ENCODE measurements at regions not wholly inside any gene's neighbourhood (a gene's known extent, or its start where the extent isn't known, plus 50 kb on each side); places are given as distances from the start of the nearest gene placed in this dataset.
"Not testable (repeated sequence)": the region's sequence is repeated elsewhere in the genome, so short reads cannot be mapped to it uniquely, and the experiment has no call there.

DNA sequence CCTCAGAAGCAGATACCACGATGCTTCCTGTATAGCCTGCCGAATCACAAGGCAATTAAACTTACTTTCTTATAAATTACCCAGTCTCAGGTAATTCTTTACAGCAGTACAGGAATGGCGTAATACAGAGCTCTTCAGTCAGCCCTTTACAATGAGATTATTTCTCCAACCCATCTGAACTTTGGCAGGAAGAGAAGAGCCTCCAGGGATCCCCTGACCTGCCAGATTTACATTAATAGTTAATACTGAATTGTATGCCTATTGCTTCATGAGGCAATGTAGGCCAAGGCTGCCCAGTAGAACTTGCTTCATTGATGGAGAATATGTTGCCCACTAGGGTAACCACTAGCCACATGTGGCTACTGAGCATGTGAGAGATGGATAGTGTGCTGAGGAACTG is 608.7 kb downstream of the SH2D4B start:
- no peaks in the 10 kb centered on the region for H3K9me3 Mint-ChIP-seq
- no peaks in the 10 kb centered on the region for H3K27me3 Mint-ChIP-seq (ENCODE audit: low read depth)
- H3K36me3 Mint-ChIP-seq (ENCODE audit: low read depth): no peaks in the 10 kb centered on the region
- H3K4me3 Mint-ChIP-seq: no peak overlapping the region
- no peaks in the 10 kb centered on the region for H3K4me1 Mint-ChIP-seq (ENCODE audit: low read depth)
- no peak overlapping the region for H3K27ac Mint-ChIP-seq

DNA sequence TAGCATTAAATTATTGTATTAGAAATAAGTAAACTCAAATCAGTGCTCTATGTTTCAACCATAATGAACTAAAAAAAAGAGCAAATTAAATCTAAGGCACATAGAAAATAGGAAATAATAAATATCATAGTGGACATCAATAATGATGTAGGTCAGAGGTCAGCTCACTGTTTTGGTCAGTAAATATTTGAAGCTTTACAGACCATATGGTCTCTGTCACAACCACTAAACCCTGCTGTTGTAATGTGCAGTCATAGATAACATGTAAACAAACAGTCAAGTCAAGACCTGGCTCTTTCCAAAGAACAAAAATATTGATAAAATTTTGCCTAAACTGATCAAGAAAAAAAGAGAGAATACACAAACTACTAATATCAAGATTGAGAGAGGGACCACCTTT is 615.0 kb downstream of the SH2D4B start:
- H3K9me3 Mint-ChIP-seq: no peaks in the 10 kb centered on the region

DNA sequence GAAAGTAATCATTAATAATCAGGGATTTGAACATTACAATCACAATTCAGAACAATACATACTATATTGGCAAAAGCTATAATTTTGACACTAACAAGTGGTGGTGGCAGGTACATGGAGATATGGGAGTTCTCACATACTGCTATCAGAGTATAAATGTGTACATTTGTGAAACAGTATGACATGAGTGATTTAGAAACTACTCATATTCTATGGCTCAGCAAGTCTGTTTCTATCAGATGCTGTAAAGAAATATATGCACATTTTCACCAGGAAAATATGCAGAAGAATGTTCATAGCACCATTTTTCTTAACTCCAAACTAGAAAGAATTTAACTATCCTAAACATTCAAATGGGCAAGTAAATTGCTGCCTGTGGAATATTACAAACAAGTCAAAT is 620.0 kb downstream of the SH2D4B start:
- Mint-ChIP-seq H3K4me3 (no peak overlapping the region), H3K9me3 (no peaks in the 10 kb centered on the region), H3K27me3 (ENCODE audit: low read depth) (no peaks in the 10 kb centered on the region), H3K4me1 (ENCODE audit: low read depth) (no peaks in the 10 kb centered on the region), H3K36me3 (ENCODE audit: low read depth) (no peaks in the 10 kb centered on the region), H3K27ac (no peak overlapping the region)

More for the DNA sequence above, 615.0 kb downstream of the SH2D4B start:
- H3K36me3 Mint-ChIP-seq (ENCODE audit: low read depth): no peaks in the 10 kb centered on the region
- H3K4me3 Mint-ChIP-seq: no peak overlapping the region
- no peak overlapping the region for H3K27ac Mint-ChIP-seq
- no peaks in the 10 kb centered on the region for H3K27me3 Mint-ChIP-seq (ENCODE audit: low read depth)
- H3K4me1 Mint-ChIP-seq (ENCODE audit: low read depth): no peaks in the 10 kb centered on the region

DNA sequence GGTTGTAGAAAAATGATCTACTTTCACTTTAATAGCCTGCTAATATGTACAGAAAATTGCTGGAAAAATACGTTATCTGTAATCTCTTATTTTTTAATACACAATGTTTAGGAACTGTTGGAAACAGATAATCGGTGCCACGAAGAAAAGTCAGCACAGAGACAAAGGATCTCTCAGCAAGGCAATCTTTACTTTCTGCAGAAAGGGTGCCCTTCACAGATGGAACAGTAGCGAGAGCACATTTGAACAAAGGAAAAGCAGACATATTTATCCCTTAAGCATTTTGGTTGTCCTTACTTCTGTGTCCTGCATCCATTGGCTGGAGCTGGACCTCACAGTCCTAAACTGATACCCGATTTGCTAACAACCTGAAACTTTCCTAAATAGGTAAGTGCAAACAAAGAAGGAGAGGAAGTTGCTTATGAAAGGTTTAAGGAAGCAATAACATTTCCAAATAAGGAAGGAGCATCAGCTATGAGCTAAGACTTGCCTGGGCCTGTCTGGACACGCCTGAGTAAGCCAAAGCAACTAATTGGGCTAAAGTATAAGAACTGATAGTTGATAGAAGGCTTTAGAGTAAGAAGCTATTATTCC is 640.0 kb downstream of the SH2D4B start:
- H3K27me3 Mint-ChIP-seq (ENCODE audit: low read depth): no peaks in the 10 kb centered on the region
- H3K27ac Mint-ChIP-seq: no peak overlapping the region
- no peak overlapping the region for H3K4me3 Mint-ChIP-seq
- no peaks in the 10 kb centered on the region for H3K36me3 Mint-ChIP-seq (ENCODE audit: low read depth)
- H3K9me3 Mint-ChIP-seq: peaks cover 12% of the 10 kb centered on the region
- H3K4me1 Mint-ChIP-seq (ENCODE audit: low read depth): no peaks in the 10 kb centered on the region

DNA sequence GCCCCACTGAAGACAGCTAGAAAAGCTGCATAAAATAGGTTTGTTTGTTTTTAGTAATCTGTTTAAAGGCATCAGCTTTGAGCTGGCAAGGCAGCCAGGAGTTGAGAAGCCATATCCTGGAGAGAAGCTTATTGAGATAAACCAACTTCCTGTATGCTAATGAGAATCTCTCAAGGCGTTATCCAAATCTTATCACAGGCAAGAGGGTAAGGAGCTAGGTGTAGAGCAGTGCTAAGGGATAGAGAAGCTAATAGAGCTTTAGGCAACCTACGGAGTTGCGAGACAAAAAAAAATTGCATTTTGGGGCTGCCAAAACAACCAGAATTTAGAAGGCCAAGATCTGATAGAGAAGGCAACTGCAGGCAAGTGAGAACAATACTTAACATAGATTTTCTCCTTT is 641.6 kb downstream of the SH2D4B start:
- Mint-ChIP-seq H3K4me1 (ENCODE audit: low read depth) (no peaks in the 10 kb centered on the region), H3K4me3 (no peak overlapping the region), H3K27ac (no peak overlapping the region), H3K27me3 (ENCODE audit: low read depth) (no peaks in the 10 kb centered on the region), H3K9me3 (peaks cover 12% of the 10 kb centered on the region), H3K36me3 (ENCODE audit: low read depth) (no peaks in the 10 kb centered on the region)

DNA sequence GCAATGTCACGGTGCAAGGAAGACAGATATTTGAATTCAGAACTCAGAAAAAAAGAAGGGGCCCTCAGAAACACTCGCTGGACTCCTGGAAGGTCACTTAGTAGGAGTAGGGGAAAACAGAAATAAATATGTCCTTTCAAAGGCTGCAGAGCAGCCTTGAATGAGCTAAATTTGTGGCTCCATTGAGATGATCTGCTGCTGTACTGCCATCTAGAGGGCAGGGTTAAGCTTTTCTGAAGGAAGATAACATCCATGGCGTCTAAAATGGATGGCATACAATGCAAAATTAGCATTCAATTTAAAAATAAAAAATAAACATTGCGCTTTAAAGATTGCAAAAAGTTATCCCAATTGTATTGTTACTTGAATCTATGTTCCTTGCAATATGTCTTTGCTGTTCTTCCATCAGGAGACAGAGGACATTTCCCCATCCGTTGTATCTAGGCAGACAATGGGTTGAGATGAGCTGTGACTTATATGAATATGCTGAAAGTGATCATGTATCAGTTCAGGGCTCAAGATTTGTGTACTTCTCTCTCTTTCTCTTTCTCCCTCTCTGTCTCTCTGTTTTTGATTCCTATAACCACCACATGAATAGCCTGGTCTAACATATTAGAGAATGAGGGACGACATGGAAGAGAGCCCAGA is 642.2 kb downstream of the SH2D4B start:
- no peaks in the 10 kb centered on the region for H3K36me3 Mint-ChIP-seq (ENCODE audit: low read depth)
- H3K9me3 Mint-ChIP-seq: peaks cover 12% of the 10 kb centered on the region
- no peak overlapping the region for H3K4me3 Mint-ChIP-seq
- no peak overlapping the region for H3K27ac Mint-ChIP-seq
- H3K4me1 Mint-ChIP-seq (ENCODE audit: low read depth): no peaks in the 10 kb centered on the region
- no peaks in the 10 kb centered on the region for H3K27me3 Mint-ChIP-seq (ENCODE audit: low read depth)

DNA sequence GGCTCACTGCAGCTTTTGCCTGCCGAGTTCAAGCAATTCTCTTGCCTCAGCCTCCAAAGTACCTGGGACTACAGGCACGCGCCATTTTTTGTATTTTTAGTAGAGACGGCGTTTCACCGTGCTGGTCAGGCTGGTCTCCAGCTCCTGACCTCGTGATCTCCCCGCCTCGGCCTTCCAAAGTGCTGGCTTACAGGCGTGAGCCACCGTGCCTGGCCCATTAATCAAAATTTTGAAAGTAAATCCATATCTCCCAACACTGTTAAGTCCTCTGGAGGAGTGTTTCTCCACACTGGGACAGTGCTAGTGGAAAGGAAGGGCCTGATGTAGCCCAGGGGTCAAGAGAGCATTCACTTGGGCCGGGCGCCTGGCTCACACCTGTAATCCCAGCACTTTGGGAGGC is 644.6 kb downstream of the SH2D4B start:
- no peaks in the 10 kb centered on the region for H3K36me3 Mint-ChIP-seq (ENCODE audit: low read depth)
- no peaks in the 10 kb centered on the region for H3K27me3 Mint-ChIP-seq (ENCODE audit: low read depth)
- no peaks in the 10 kb centered on the region for H3K4me1 Mint-ChIP-seq (ENCODE audit: low read depth)
- no peak overlapping the region for H3K27ac Mint-ChIP-seq
- no peak overlapping the region for H3K4me3 Mint-ChIP-seq
- H3K9me3 Mint-ChIP-seq: peaks cover 6% of the 10 kb centered on the region

DNA sequence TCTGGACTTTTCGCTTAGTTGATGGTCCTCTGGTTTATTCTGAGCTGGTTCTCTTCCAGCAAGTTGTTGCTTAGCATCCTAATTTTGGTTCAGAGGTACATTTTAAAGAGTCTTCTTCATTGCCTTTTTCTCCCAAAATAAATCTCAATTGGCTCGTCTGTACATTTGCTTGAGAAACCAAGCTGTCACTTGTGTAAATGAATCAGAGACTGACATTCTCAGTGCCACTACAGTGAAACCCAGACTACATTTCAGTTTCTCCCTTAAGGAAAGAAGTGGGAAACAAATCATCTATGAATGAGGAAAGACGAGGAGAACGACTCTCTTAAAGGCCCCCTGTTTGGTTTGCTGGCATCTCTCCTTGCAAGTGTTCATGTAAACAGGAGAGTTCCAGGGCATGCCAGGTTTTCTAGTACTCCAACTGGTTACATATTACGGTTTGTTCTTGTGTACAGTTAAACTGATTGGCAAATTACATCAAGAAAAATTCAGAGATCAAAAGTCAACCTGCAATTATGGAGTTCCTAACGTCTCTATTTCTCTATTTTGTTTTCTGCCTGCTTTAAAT is 654.6 kb downstream of the SH2D4B start:
- Mint-ChIP-seq H3K36me3 (ENCODE audit: low read depth) (no peaks in the 10 kb centered on the region), H3K27ac (no peak overlapping the region), H3K4me3 (no peak overlapping the region), H3K27me3 (ENCODE audit: low read depth) (no peaks in the 10 kb centered on the region), H3K9me3 (no peaks in the 10 kb centered on the region), H3K4me1 (ENCODE audit: low read depth) (no peaks in the 10 kb centered on the region)

DNA sequence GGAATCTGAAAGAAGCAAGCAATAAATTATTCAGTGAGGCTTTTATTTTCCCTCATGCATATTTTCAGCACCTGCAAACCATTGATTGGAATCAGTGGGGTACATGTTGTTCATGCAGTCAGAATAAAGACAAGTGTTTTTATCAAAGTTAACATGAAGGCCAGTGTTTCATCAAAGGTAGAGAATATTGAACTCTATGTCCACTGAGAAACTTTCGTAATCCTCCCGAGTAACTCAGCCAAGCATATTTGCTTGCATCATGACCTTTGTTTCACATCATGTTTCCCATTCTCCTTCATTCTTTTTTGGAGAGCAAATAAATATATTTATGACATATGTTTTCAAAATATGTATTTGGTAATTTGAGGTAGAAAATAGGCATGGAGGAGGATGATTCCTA is 663.1 kb downstream of the SH2D4B start:
- H3K27ac Mint-ChIP-seq: no peak overlapping the region
- no peak overlapping the region for H3K4me3 Mint-ChIP-seq
- H3K4me1 Mint-ChIP-seq (ENCODE audit: low read depth): no peaks in the 10 kb centered on the region
- H3K36me3 Mint-ChIP-seq (ENCODE audit: low read depth): no peaks in the 10 kb centered on the region
- H3K27me3 Mint-ChIP-seq (ENCODE audit: low read depth): no peaks in the 10 kb centered on the region
- H3K9me3 Mint-ChIP-seq: peaks cover 4% of the 10 kb centered on the region

DNA sequence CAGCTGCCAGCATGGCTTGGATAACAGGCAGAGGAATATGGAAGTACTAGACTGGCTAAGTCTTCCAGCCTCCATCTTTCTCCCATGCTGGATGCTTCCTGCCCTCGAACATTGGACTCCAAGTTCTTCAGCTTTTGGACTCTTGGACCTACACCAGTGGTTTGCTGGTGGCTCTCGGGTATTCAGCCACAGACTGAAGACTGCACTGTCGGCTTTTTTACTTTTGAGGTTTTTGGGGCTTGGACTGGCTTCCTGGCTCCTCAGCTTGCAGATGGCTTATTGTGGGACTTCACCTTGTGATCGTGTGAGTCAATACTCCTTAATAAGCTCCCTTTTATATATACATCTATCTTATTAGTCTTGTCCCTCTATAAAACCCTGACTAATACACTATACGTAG is 667.6 kb upstream of the NRG3 start:
- H3K4me3 Mint-ChIP-seq; H3K36me3 Mint-ChIP-seq (ENCODE audit: low read depth); H3K27me3 Mint-ChIP-seq (ENCODE audit: low read depth); H3K27ac Mint-ChIP-seq; H3K4me1 Mint-ChIP-seq (ENCODE audit: low read depth); H3K9me3 Mint-ChIP-seq: not testable (repeated sequence)

DNA sequence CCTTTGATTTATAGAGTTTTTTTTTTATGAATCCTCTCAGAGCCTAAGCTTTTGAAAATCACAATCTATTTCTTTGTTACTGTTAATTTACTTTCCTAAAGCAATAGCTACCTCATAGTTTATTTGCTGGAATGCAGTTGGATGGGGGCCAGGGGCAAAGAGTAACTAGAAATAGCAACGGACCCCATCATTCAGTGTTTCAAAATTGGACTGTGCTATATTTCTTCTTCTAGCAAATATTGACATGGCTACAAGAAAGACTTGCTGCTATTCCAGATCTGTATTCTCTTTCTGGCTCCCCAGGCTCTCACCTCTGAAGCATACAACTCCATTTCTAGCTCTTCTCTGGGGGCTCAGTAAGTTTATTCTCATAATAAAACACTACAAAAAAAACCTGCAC is 661.6 kb upstream of the NRG3 start:
- Mint-ChIP-seq H3K27me3 (ENCODE audit: low read depth) (no peaks in the 10 kb centered on the region), H3K9me3 (no peaks in the 10 kb centered on the region), H3K4me1 (ENCODE audit: low read depth) (no peaks in the 10 kb centered on the region), H3K27ac (no peak overlapping the region), H3K36me3 (ENCODE audit: low read depth) (no peaks in the 10 kb centered on the region), H3K4me3 (no peak overlapping the region)

DNA sequence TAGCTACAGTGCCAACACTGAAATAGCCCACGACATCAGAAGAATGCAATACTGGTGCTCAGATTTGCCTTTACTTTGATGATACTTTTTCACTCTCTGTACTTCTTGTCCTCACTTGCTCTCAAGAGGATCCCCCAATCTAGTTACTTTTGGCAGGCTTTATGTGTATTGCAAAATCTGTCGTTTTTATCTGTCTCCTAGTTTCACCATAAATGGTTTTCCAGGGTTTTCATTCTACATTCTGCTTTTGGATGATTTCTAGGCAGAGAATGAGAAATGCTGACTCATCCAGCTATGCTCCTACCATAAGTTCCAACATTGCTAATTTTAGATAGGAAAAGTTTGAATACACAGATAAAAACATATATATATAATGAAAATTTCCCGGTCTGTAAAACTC is 659.5 kb upstream of the NRG3 start:
- Mint-ChIP-seq H3K27ac (no peak overlapping the region), H3K27me3 (ENCODE audit: low read depth) (no peaks in the 10 kb centered on the region), H3K36me3 (ENCODE audit: low read depth) (no peaks in the 10 kb centered on the region), H3K4me3 (no peak overlapping the region), H3K9me3 (no peaks in the 10 kb centered on the region), H3K4me1 (ENCODE audit: low read depth) (no peaks in the 10 kb centered on the region)

DNA sequence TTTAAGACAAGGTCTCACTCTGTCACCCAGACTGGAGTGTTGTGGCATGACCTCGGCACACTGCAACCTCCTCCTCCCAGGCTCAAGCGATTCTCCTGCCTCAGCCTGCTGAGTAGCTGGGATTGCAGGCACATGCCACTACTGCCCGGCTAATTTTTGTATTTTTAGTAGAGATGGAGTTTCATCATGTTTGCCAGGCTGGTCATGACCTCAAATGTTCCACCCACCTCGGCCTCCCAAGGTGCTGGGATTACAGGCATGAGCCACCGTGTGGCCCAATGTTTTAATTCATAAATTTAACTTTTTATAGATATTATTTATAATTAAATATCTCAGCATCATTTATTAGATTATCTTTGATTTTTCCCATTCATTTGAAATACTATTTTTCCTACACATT is 658.0 kb upstream of the NRG3 start:
- Mint-ChIP-seq H3K9me3 (no peaks in the 10 kb centered on the region), H3K27ac (no peak overlapping the region), H3K4me1 (ENCODE audit: low read depth) (no peaks in the 10 kb centered on the region), H3K36me3 (ENCODE audit: low read depth) (no peaks in the 10 kb centered on the region), H3K4me3 (no peak overlapping the region), H3K27me3 (ENCODE audit: low read depth) (no peaks in the 10 kb centered on the region)

DNA sequence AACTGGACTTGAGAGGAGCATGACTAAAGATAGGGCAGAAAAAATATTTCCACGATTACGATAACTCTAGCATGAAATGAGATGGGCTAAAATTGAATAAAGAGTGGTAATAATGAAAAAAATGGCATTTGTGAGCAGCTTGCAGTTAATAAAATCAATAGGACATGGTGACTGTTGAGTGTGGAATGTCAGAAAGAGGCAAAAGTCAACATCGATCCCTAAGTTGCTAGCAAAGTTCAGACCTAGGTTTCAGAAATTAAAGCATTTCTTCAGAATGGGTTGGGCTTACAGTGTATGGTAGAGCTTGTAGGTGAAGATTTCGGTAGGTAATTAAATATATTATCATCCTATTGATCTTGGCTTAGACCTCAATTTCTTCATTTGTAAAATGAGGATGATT is 656.7 kb upstream of the NRG3 start:
- no peaks in the 10 kb centered on the region for H3K36me3 Mint-ChIP-seq (ENCODE audit: low read depth)
- no peak overlapping the region for H3K4me3 Mint-ChIP-seq
- H3K9me3 Mint-ChIP-seq: no peaks in the 10 kb centered on the region
- H3K27me3 Mint-ChIP-seq (ENCODE audit: low read depth): no peaks in the 10 kb centered on the region
- H3K27ac Mint-ChIP-seq: no peak overlapping the region
- no peaks in the 10 kb centered on the region for H3K4me1 Mint-ChIP-seq (ENCODE audit: low read depth)

DNA sequence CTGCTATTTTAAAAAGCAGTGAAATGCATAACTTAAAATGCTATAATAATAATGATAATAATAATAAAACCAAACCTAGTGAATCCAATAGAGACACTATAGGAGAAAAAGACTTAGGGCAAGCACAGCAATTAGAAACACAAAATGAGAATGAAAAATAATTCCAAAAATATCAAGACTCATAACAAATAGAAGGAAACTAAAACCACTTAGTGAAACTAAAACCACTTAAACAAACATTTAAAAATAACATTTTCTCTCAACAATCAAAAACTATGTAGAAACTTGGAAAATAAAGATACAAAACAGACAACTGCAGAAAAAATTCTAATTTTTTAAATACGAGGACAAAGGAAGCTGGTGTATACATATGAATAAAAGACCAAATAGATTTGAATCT is 655.2 kb upstream of the NRG3 start:
- Mint-ChIP-seq H3K4me3 (no peak overlapping the region), H3K36me3 (ENCODE audit: low read depth) (no peaks in the 10 kb centered on the region)

More for the DNA sequence above, 655.2 kb upstream of the NRG3 start:
- H3K27ac Mint-ChIP-seq: no peak overlapping the region
- no peaks in the 10 kb centered on the region for H3K4me1 Mint-ChIP-seq (ENCODE audit: low read depth)
- no peaks in the 10 kb centered on the region for H3K27me3 Mint-ChIP-seq (ENCODE audit: low read depth)
- H3K9me3 Mint-ChIP-seq: no peaks in the 10 kb centered on the region

All from T-helper 1 cell treated with Interleukin-12 subunit alpha and Interleukin-12 subunit beta and Interleukin-4 antibody, amounts not matched to agents 30 μg/mL and 1 μg/mL, for 36 hours (primary cell).